HG03280 (cell line): ENCODE measurements at regions not wholly inside any gene's neighbourhood (a gene's known extent, or its start where the extent isn't known, plus 50 kb on each side); places are given as distances from the start of the nearest gene placed in this dataset.
"Not testable (repeated sequence)": the region's sequence is repeated elsewhere in the genome, so short reads cannot be mapped to it uniquely, and the experiment has no call there.

ENCODE experiments used
- ATAC-seq: cut with Tn5 transposase; IDR thresholded peaks from one replicate; pipeline ENCODE4 v1.9.1; 2021; ENCODE audit warnings: mild to moderate bottlenecking, moderate library complexity; ENCODE audit not compliant: unreplicated experiment

- not testable (repeated sequence) for ATAC-seq
Observed at GRCh38 chr9:40939201-40939887, 189.1 kb downstream of the FOXD4L6 start.

DNA sequence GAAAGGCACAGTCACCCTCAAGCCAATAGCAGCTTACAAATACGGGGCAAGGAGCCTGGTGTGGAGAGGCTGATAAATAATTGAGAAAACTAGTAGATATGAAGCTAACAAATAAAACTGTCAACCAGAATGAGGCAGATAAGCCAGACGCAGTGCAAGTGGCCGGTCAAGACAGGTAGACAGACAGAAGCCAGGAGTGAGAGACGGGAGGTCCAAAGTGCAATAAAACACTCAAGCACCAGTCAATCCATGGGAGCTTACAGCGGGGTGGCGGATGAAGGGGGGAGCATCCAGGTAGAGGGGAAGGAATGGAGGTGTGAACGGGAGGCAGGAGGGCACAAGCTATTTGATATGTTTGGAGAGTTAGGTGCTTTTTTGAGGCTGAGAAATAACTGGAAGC, 193.1 kb downstream of the FOXD4L6 start:
- no peak for ATAC-seq

DNA sequence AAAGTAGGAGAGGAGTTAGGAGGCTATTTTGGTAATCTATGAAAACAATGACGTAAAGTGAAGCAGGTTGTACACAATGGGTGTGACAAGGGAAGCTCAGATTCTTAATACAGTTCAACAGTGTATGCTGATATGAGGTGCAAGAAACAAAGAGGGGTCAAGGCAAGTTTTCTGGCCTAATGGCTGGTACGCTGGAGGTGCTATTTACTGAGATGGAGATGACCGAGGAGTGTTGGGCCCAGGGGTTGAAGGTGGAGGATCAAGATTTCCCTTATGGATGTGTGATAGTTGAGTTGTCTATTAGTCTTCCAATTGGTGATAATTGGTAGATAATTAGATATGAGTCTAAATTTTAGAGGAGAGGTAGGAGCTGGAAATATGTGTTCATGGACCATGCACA, 194.0 kb downstream of the FOXD4L6 start:
- not testable (repeated sequence) for ATAC-seq

GRCh38 chr9:40930426-40930825, 198.1 kb downstream of the FOXD4L6 start:
- ATAC-seq, result not testable (repeated sequence)

- not testable (repeated sequence) for ATAC-seq
Observed at GRCh38 chr9:40929488-40929845, 199.0 kb downstream of the FOXD4L6 start.

- no peak for ATAC-seq
Observed at GRCh38 chr9:40928803-40929487, 199.5 kb downstream of the FOXD4L6 start.

DNA sequence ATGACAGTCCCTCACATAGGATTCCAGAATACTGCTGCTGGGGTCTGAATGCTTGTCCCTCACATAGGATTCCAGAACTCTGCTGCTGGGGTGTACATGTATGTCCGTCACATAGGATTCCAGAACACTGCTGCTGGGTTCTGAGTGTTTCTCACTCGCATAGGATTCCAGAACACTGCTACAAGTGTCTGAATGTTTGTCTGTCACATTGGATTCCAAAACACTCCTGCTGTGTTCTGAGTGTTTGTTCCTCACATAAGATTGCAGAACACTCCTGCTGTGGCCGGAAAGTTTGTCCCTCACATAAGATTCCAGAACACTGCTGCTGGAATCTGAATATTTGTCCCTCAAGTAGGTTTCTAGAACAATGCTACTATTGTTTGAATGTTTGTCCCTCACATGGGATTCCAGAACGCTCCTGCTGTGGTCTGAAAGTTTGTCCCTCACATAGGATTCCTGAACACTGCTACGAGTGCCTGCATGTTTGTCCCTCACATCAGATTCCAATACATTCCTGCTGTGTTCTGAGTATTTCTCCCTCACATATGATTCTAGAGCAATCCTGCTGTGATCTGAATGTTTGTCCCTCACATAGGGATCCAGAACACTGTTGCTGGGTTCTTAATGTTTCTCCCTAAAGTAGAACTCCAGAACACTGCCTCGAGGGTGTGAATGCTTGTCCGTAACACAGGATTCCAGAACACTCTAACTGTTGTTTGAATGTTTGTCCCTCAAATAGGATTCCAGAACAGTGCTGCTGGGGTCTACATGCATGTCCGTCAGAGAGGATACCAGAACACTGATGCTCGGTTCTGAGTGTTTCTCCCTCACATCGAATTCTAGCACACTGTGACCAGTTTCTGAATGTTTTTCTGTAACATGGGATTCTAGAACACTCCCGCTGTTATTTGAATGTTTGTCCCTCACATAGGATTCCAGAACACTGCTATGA, 200.4 kb downstream of the FOXD4L6 start:
- ATAC-seq, result no peak

GRCh38 chr9:40927260-40927631, 201.2 kb downstream of the FOXD4L6 start:
- ATAC-seq, result no peak

DNA sequence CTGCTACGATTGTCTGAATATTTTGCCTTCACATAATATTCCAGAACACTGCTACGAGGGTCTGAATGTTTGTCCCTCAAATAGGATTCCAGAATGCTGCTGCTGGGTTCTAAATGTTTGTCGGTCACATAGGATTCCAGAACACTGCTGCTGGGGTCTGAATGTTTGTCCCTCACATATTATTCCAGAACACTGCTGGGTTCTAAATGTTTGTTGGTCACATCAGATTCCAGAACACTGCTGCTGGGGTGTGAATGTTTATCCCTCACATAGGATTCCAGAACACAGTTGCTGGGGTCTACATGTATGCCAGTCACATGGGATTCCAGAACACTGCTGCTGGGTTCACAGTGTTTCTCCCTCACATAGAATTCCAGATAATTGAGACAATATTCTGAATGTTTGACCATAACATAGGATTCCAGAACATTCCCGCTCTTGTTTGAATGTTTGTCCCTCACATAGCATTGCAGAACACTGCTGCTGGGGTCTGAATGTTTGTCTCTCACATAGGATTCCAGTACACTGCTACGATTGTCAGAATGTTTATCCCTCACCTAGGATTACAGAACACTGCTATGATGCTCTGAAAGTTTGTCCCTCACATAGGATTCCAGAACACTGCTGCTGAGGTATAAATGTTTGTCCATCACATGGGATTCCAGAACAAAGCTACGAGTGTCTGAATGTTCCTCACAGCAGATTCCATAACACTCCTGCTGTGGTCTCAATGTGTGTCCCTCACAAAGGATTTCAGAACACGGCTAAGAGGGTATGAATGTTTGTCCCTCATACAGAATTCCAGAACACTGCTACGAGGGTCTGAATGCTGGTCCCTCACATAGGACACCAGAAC, 201.8 kb downstream of the FOXD4L6 start:
- no peak for ATAC-seq

DNA sequence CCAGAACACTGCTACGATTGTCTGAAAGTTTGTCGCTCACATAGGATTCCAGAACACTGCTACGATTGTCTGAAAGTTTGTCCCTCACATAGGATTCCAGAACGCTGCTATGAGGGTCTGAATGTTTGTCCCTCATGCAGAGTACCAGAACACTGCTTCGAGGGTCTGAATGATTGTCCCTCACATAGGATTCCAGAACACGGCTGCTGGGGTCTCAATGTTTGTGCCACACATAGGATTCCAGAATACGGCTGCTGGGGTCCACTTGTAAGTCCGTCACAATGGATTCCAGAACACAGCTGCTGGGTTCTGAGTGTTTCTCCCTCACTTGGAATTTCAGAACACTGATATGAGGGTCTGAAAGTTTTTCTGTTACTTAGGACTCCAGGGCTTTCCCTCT, 203.3 kb downstream of the FOXD4L6 start:
- no peak for ATAC-seq

DNA sequence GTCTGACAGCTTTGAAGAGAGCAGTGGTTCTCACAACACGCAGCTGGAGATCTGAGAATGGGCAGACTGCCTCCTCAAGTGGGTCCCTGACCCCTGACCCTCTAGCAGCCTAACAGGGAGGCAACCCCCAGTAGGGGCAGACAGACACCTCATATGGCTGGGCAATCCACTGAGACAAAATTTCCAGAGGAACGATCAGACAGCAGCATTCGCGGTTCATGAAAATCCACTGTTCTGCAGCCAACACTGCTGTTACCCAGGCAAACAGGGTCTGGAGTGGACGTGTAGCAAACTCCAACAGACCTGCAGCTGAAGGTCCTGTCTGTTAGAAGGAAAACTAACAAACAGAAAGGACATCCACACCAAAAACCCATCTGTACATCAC, 212.1 kb downstream of the FOXD4L6 start:
- ATAC-seq, result not testable (repeated sequence)

DNA sequence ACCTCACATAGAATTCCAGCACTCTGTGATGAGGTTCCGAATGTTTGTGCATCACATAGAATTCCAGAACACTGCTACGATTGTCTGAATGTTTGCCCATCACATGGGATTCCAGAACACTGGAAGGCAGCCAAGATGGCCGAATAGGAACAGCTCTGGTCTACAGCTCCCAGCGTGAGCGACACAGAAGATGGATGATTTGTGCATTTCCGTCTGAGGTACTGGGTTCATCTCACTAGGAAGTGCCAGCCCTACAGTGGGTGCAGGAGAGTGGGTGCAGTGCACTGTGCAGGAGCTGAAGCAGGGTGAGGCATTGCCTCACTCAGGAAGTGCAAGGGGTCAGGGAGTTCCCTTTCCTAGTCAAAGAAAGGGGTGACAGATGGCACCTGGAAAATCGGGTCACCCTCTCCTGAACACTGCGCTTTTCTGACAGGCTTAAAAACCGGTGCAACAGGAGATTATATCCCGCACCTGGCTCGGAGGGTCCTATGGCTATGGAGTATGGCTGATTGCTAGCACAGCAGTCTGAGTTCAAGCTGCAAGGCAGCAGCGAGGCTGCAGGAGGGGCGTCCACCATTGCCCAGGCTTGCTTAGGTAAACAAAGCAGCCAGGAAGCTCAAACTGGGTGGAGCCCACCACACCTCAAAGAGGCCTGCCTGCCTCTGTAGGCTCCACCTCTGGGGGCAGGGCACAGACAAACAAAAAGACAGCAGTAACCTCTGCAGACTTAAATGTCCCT, 212.7 kb downstream of the FOXD4L6 start:
- not testable (repeated sequence) for ATAC-seq

GRCh38 chr9:40914772-40915659, 213.5 kb downstream of the FOXD4L6 start:
- ATAC-seq, result no peak

- no peak for ATAC-seq
Observed at GRCh38 chr9:40913928-40914673, 214.4 kb downstream of the FOXD4L6 start.

DNA sequence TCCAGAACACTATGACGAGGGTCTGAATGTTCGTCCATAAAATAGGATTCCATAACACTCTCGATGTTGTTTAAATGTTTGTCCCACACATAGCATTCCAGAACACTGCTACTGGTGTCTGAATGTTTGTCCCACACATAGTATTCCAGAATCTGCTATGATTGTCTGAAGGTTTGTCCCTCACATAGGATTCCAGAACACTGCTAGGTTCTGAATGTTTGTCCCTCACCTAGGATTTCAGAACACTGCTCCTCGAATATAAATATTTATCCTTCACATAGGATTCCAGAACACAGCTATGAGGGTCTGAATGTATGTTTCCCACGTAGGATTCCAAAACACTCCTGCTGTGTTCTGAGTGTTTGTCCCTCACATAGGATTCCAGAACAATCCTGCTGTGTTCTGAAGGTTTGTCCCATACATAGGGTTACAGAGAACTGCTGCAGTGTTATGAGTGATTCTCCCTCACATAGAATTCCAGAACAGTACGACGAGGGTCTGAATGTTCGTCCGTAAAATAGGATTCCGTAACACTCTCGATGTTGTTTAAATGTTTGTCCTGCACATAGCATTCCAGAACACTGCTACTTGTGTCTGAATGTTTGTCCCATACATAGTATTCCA, 215.3 kb downstream of the FOXD4L6 start:
- ATAC-seq, result no peak

- not testable (repeated sequence) for ATAC-seq
Observed at GRCh38 chr9:40912679-40913078, 215.8 kb downstream of the FOXD4L6 start.

GRCh38 chr9:40911647-40912046, 216.8 kb downstream of the FOXD4L6 start:
- no peak for ATAC-seq

DNA sequence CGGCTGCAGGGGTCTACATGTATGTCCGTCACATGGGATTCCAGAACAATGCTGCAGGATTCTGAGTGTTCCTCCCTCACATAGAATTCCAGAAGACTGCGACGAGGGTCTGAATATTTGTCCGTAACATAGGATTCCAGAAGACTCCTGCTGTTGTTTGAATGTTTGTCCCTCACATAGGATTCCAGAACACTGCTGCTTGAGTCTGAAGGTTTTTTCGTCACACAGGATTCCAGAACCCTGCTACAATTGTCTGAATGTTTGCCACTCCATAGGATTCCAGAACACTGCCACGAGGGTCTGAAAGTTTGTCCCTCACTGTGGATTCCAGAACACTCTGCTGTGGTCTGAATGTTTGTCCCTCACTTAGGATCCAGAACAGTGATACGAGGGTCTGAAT, 217.5 kb downstream of the FOXD4L6 start:
- not testable (repeated sequence) for ATAC-seq
